Hepatocyte (in vitro differentiated cells): ENCODE measurements at regions not wholly inside any gene's neighbourhood (a gene's known extent, or its start where the extent isn't known, plus 50 kb on each side); places are given as distances from the start of the nearest gene placed in this dataset.

ENCODE experiments used
- DNase-seq: peaks from one replicate; pipeline ENCODE4 v3.0.0-alpha.2; 2016; ENCODE audit warnings: low spot score
- H2AFZ ChIP-seq: fragments of 200-600 bp; sonication (generic); 2 replicates; pipeline ENCODE4 v1.6.0; 2016; ENCODE audit warnings: antibody characterized with exemption, mild to moderate bottlenecking
- H3K27ac ChIP-seq: fragments of 200-600 bp; sonication (generic); 2 replicates; pipeline ENCODE4 v1.5.1; 2016; ENCODE audit warnings: mild to moderate bottlenecking
- H3K27me3 ChIP-seq: fragments of 200-600 bp; sonication (generic); 2 replicates; pipeline ENCODE4 v1.6.1; 2016
- H3K36me3 ChIP-seq: fragments of 200-600 bp; sonication (generic); replicated peaks from 2 replicates; pipeline ENCODE4 v1.5.1; 2016; ENCODE audit warnings: low read depth; ENCODE audit not compliant: insufficient read depth
- H3K4me1 ChIP-seq: fragments of 200-600 bp; sonication (generic); 2 replicates; pipeline ENCODE4 v1.5.1; 2016; ENCODE audit warnings: mild to moderate bottlenecking, moderate library complexity; ENCODE audit not compliant: insufficient read depth
- H3K4me2 ChIP-seq: fragments of 200-600 bp; sonication (generic); 2 replicates; pipeline ENCODE4 v1.6.0; 2016
- H3K4me3 ChIP-seq: fragments of 200-600 bp; sonication (generic); 2 replicates; pipeline ENCODE4 v1.5.1; 2016; ENCODE audit warnings: mild to moderate bottlenecking
- H3K79me2 ChIP-seq: fragments of 200-600 bp; sonication (generic); 2 replicates; pipeline ENCODE4 v1.6.0; 2017; ENCODE audit warnings: mild to moderate bottlenecking
- H3K9me2 ChIP-seq: fragments of 200-600 bp; sonication (generic); replicated peaks from 2 replicates; pipeline ENCODE4 v1.6.0; 2017; ENCODE audit warnings: mild to moderate bottlenecking; ENCODE audit not compliant: insufficient read depth
- H3K9me3 ChIP-seq: fragments of 200-600 bp; sonication (generic); 2 replicates; pipeline ENCODE4 v1.5.1; 2016; ENCODE audit warnings: low read depth, mild to moderate bottlenecking
- H4K20me1 ChIP-seq: fragments of 200-600 bp; sonication (generic); 2 replicates; pipeline ENCODE4 v1.6.0; 2016; ENCODE audit warnings: mild to moderate bottlenecking; ENCODE audit not compliant: insufficient read depth, poor library complexity, severe bottlenecking
- CTCF ChIP-seq: fragments of 200-600 bp; sonication (generic); IDR thresholded peaks from 2 replicates; pipeline ENCODE4 v1.5.1; 2016; ENCODE audit warnings: antibody characterized with exemption, mild to moderate bottlenecking; ENCODE audit not compliant: poor library complexity
- EZH2 ChIP-seq: fragments of 200-600 bp; sonication (generic); IDR thresholded peaks from 2 replicates; pipeline ENCODE4 v1.6.1; 2016; ENCODE audit warnings: antibody characterized with exemption, mild to moderate bottlenecking, borderline replicate concordance
- EZH2phosphoT487 ChIP-seq: fragments of 200-600 bp; sonication (generic); IDR thresholded peaks from one replicate; pipeline ENCODE4 v1.6.1; 2018; ENCODE audit warnings: antibody characterized with exemption, mild to moderate bottlenecking, low read depth, moderate library complexity; ENCODE audit not compliant: unreplicated experiment, severe bottlenecking
- WGBS: methylation state at CpG from one replicate; pipeline ENCODE4 v1.1.6; 2016; ENCODE audit warnings: low lambda C conversion rate; ENCODE audit errors: missing lambda C conversion rate; 5-methylcytosine and 5-hydroxymethylcytosine counted together

GRCh38 chr2:167756446-167756845, 490.9 kb downstream of the STK39 start:
- Histone ChIP-seq H3K36me3 (no peaks in the 10 kb centered on the region), H3K27me3 (no peaks in the 10 kb centered on the region), H3K4me3 (no peak overlapping the region), H3K9me3 (no peaks in the 10 kb centered on the region), H2AFZ (no peak overlapping the region), H3K4me1 (peaks cover 5% of the 10 kb centered on the region), H3K27ac (no peak overlapping the region), H3K4me2 (no peak overlapping the region), H4K20me1 (no peaks in the 10 kb centered on the region), H3K9me2 (no peaks in the 10 kb centered on the region), H3K79me2 (no peaks in the 10 kb centered on the region)
- 51% methylated on average over 9 of the region's 9 CpGs for WGBS
- no peak for DNase-seq
- TF ChIP-seq EZH2phosphoT487 = no peak
- no peak for TF ChIP-seq CTCF
- no peak for TF ChIP-seq EZH2

- Histone ChIP-seq H3K4me1 (no peaks in the 10 kb centered on the region), H3K79me2 (no peaks in the 10 kb centered on the region), H3K27ac (no peak overlapping the region), H3K36me3 (no peaks in the 10 kb centered on the region), H3K4me2 (no peak overlapping the region), H3K27me3 (no peaks in the 10 kb centered on the region), H2AFZ (no peak overlapping the region), H3K4me3 (no peak overlapping the region), H3K9me3 (no peaks in the 10 kb centered on the region), H3K9me2 (no peaks in the 10 kb centered on the region), H4K20me1 (no peaks in the 10 kb centered on the region)
- TF ChIP-seq EZH2 (no peak), CTCF (no peak), EZH2phosphoT487 (no peak)
- DNase-seq = no peak
- WGBS = 90% methylated on average over 3 of the region's 3 CpGs
Measured at GRCh38 chr2:167753142-167753541, 494.3 kb downstream of the STK39 start.

- Histone ChIP-seq H3K27ac (no peak overlapping the region), H3K9me2 (no peaks in the 10 kb centered on the region), H3K79me2 (no peaks in the 10 kb centered on the region), H4K20me1 (no peaks in the 10 kb centered on the region), H3K36me3 (no peaks in the 10 kb centered on the region), H2AFZ (no peak overlapping the region), H3K4me3 (no peak overlapping the region), H3K4me2 (no peak overlapping the region), H3K9me3 (no peaks in the 10 kb centered on the region), H3K4me1 (no peaks in the 10 kb centered on the region), H3K27me3 (no peaks in the 10 kb centered on the region)
- WGBS = 59% methylated on average over 1 of the region's 1 CpG
- TF ChIP-seq EZH2 = no peak
- TF ChIP-seq CTCF = no peak
- TF ChIP-seq EZH2phosphoT487 = no peak
- DNase-seq = no peak
Measured at GRCh38 chr2:167752734-167753133, 494.7 kb downstream of the STK39 start.

- TF ChIP-seq CTCF (no peak), EZH2phosphoT487 (no peak), EZH2 (no peak)
- H3K9me2 ChIP-seq = no peaks in the 10 kb centered on the region
- H2AFZ ChIP-seq = no peak overlapping the region
- H3K4me1 ChIP-seq = no peaks in the 10 kb centered on the region
- no peak for DNase-seq
- no peaks in the 10 kb centered on the region for H4K20me1 ChIP-seq
- H3K27me3 ChIP-seq = no peaks in the 10 kb centered on the region
- no peaks in the 10 kb centered on the region for H3K9me3 ChIP-seq
- no peak overlapping the region for H3K27ac ChIP-seq
- WGBS = 98% methylated on average over 3 of the region's 3 CpGs
- H3K79me2 ChIP-seq = no peaks in the 10 kb centered on the region
- no peak overlapping the region for H3K4me2 ChIP-seq
- H3K4me3 ChIP-seq = no peak overlapping the region
- H3K36me3 ChIP-seq = no peaks in the 10 kb centered on the region
Measured at GRCh38 chr2:167750675-167751074, 496.7 kb downstream of the STK39 start.
